OCI-LY1 (cell line): ENCODE measurements at regions not wholly inside any gene's neighbourhood (a gene's known extent, or its start where the extent isn't known, plus 50 kb on each side); places are given as distances from the start of the nearest gene placed in this dataset.
A peak's percentile ranks its signal among the peaks of the same experiment; 100 is the strongest.

ENCODE experiments used
- H2AFZ ChIP-seq: fragments of 200-600 bp; sonication (generic), shearing (Covaris generic); 2 replicates; pipeline ENCODE4 v1.6.0; 2014; ENCODE audit warnings: antibody characterized with exemption, mild to moderate bottlenecking, low read length
- H3F3A ChIP-seq: fragments of 200-600 bp; sonication (generic), shearing (Covaris generic); 2 replicates; pipeline ENCODE4 v1.6.0; 2014; ENCODE audit warnings: mild to moderate bottlenecking, antibody characterized with exemption, low read length, moderate library complexity; ENCODE audit not compliant: insufficient read depth
- H3K27ac ChIP-seq: fragments of 200-600 bp; sonication (generic); 2 replicates; pipeline ENCODE4 v1.5.1; 2014; ENCODE audit warnings: low read length, mixed run types, mild to moderate bottlenecking, low read depth; ENCODE audit not compliant: poor library complexity, severe bottlenecking
- H3K27me3 ChIP-seq: fragments of 200-600 bp; sonication (generic); 2 replicates; pipeline ENCODE4 v1.6.0; 2014; ENCODE audit warnings: antibody characterized with exemption, mild to moderate bottlenecking, low read length, moderate library complexity; ENCODE audit not compliant: insufficient read depth
- H3K36me3 ChIP-seq: fragments of 200-600 bp; sonication (generic); 2 replicates; pipeline ENCODE4 v1.6.1; 2014; ENCODE audit warnings: mild to moderate bottlenecking, antibody characterized with exemption, low read length, moderate library complexity, mixed read lengths; ENCODE audit not compliant: insufficient read depth
- H3K4me1 ChIP-seq: fragments of 200-600 bp; sonication (generic); 2 replicates; pipeline ENCODE4 v1.5.1; 2014; ENCODE audit warnings: mild to moderate bottlenecking, low read length, moderate library complexity; ENCODE audit not compliant: insufficient read depth, severe bottlenecking
- H3K4me2 ChIP-seq: fragments of 200-600 bp; sonication (generic), shearing (Covaris generic); 2 replicates; pipeline ENCODE4 v1.6.1; 2014; ENCODE audit warnings: low read length
- H3K4me3 ChIP-seq: fragments of 200-600 bp; sonication (generic); 2 replicates; pipeline ENCODE4 v1.5.1; 2014; ENCODE audit warnings: low read length, low read depth, mild to moderate bottlenecking, mixed read lengths; ENCODE audit not compliant: poor library complexity, severe bottlenecking
- H3K79me2 ChIP-seq: fragments of 200-600 bp; shearing (Covaris generic); 2 replicates; pipeline ENCODE4 v1.6.1; 2016; ENCODE audit warnings: mixed run types, low read length, mixed read lengths; ENCODE audit not compliant: insufficient read depth
- H3K9ac ChIP-seq: fragments of 200-600 bp; sonication (generic), shearing (Covaris generic); 2 replicates; pipeline ENCODE4 v1.6.1; 2014; ENCODE audit warnings: mild to moderate bottlenecking, low read length, mixed read lengths
- H3K9me2 ChIP-seq: fragments of 200-600 bp; sonication (generic), shearing (Covaris generic); 2 replicates; pipeline ENCODE4 v1.6.1; 2014; ENCODE audit warnings: low read depth, mild to moderate bottlenecking, low read length, mixed read lengths
- H3K9me3 ChIP-seq: fragments of 200-600 bp; shearing (Covaris generic); 2 replicates; pipeline ENCODE4 v1.6.1; 2014; ENCODE audit warnings: low read length, mixed read lengths
- H4K20me1 ChIP-seq: fragments of 200-600 bp; sonication (generic), shearing (Covaris generic); 2 replicates; pipeline ENCODE4 v1.6.0; 2016; ENCODE audit warnings: mild to moderate bottlenecking, low read length; ENCODE audit not compliant: insufficient read depth
- CTCF ChIP-seq: fragments of 200-600 bp; sonication (generic), shearing (Covaris generic); IDR thresholded peaks from 2 replicates; pipeline ENCODE4 v1.5.1; 2017; ENCODE audit warnings: mild to moderate bottlenecking, antibody characterized with exemption, low read length, moderate library complexity, mixed read lengths
- EZH2 ChIP-seq: fragments of 200-600 bp; sonication (generic), shearing (Covaris generic); IDR thresholded peaks from 2 replicates; pipeline ENCODE4 v1.8.0; 2017; ENCODE audit warnings: borderline replicate concordance, mixed run types, mild to moderate bottlenecking, antibody characterized with exemption, low read length, moderate library complexity, mixed read lengths

DNA sequence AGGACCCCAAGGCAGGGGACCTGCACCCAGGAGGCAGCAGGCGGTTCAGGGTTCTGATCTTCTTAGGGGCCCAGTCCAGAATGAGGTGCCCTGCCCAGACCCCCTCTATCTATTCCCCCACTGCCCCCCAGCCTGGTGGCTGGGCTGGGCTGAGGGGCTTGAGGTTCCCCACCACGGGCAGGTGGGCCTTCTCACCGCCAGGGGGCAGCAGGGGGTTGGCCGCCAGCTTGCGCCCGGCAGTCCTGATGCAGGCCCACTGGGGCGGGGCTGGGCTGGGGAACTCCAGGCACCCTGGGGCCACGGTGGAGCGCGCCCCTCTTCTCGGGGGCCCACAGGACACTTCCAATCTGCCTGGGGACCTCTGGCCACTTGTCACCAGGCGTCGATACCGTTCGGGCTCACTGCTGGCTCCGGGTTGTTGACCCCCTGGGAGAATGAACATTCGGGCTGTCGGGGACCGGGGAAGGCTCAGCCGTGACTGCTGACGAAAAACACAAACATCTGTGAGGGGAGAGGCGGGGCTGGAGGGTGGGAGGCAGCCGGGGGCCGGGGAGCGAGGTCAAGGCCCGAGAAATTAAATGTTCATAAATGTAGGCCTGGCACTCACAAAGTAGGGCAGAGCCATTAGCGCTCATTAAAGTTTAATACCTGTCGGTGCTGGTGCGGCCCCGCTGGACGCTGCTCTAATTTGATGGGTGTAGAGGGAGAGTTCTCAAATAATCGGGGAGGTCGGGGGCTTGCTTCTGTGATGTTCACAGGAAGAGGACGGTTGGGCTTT, 219.3 kb upstream of the GSE1 start:
- TF ChIP-seq EZH2 = no peak
- TF ChIP-seq CTCF = peak; percentile 89
- H3K27me3 ChIP-seq = no peaks in the 10 kb centered on the region; the same call in 1 of the 2 replicates
- no peak overlapping the region for H3K27ac ChIP-seq
- H4K20me1 ChIP-seq = no peaks in the 10 kb centered on the region
- no peak overlapping the region for H3K9ac ChIP-seq
- no peaks in the 10 kb centered on the region for H3K4me1 ChIP-seq
- H3K36me3 ChIP-seq = no peaks in the 10 kb centered on the region
- H3K4me2 ChIP-seq = peak overlapping the region; percentile 24; the same call in 1 of the 2 replicates
- H3F3A ChIP-seq = no peaks in the 10 kb centered on the region
- H3K79me2 ChIP-seq = no peaks in the 10 kb centered on the region
- no peak overlapping the region for H2AFZ ChIP-seq
- no peaks in the 10 kb centered on the region for H3K9me3 ChIP-seq
- H3K4me3 ChIP-seq = no peak overlapping the region
- no peaks in the 10 kb centered on the region for H3K9me2 ChIP-seq

GRCh38 chr16:85394456-85395206, 218.5 kb upstream of the GSE1 start:
- H3K27ac ChIP-seq = no peak overlapping the region
- H3K9ac ChIP-seq = no peak overlapping the region

More at GRCh38 chr16:85394456-85395206, 218.5 kb upstream of the GSE1 start:
- H3K9me3 ChIP-seq = no peaks in the 10 kb centered on the region
- no peaks in the 10 kb centered on the region for H3K79me2 ChIP-seq
- H3K4me1 ChIP-seq = no peaks in the 10 kb centered on the region
- no peak overlapping the region for H3K4me3 ChIP-seq
- no peaks in the 10 kb centered on the region; the same call in 1 of the 2 replicates for H3K27me3 ChIP-seq
- TF ChIP-seq CTCF = no peak
- TF ChIP-seq EZH2 = no peak
- H3F3A ChIP-seq = no peaks in the 10 kb centered on the region
- H2AFZ ChIP-seq = no peak overlapping the region
- no peak overlapping the region for H3K4me2 ChIP-seq
- no peaks in the 10 kb centered on the region for H3K36me3 ChIP-seq
- H4K20me1 ChIP-seq = no peaks in the 10 kb centered on the region
- no peaks in the 10 kb centered on the region for H3K9me2 ChIP-seq
